ES-I3 (cell line): ENCODE measurements at regions not wholly inside any gene's neighbourhood (a gene's known extent, or its start where the extent isn't known, plus 50 kb on each side); places are given as distances from the start of the nearest gene placed in this dataset.

Source experiments
- H3K36me3 ChIP-seq: 2 replicates; pipeline ENCODE4 v1.6.1; 2013; ENCODE audit warnings: mild to moderate bottlenecking, low read length, control low read depth, moderate library complexity; ENCODE audit not compliant: insufficient read depth
- H3K4me1 ChIP-seq: 2 replicates; pipeline ENCODE4 v1.6.1; 2013; ENCODE audit warnings: mild to moderate bottlenecking, control low read depth, low read length; ENCODE audit not compliant: insufficient read depth
- H3K9ac ChIP-seq: 2 replicates; pipeline ENCODE4 v1.6.1; 2013; ENCODE audit warnings: low read depth, mild to moderate bottlenecking, low read length, moderate library complexity
- H3K9me3 ChIP-seq: 2 replicates; pipeline ENCODE4 v1.6.1; 2013; ENCODE audit warnings: mild to moderate bottlenecking, low read length, moderate library complexity; ENCODE audit not compliant: control insufficient read depth, insufficient read depth

GRCh38 chr2:207258263-207258991, 92.7 kb upstream of the KLF7 start:
- Histone ChIP-seq H3K9me3 (no peaks in the 10 kb centered on the region), H3K4me1 (peaks cover 55% of the 10 kb centered on the region), H3K36me3 (no peaks in the 10 kb centered on the region), H3K9ac (no peak overlapping the region)

- no peaks in the 10 kb centered on the region for H3K9me3 ChIP-seq
- H3K9ac ChIP-seq: no peak overlapping the region
- H3K4me1 ChIP-seq: peaks cover 44% of the 10 kb centered on the region
- no peaks in the 10 kb centered on the region; the same call in 1 of the 2 replicates for H3K36me3 ChIP-seq
Observed at GRCh38 chr2:207260021-207260420, 94.3 kb upstream of the KLF7 start.

DNA sequence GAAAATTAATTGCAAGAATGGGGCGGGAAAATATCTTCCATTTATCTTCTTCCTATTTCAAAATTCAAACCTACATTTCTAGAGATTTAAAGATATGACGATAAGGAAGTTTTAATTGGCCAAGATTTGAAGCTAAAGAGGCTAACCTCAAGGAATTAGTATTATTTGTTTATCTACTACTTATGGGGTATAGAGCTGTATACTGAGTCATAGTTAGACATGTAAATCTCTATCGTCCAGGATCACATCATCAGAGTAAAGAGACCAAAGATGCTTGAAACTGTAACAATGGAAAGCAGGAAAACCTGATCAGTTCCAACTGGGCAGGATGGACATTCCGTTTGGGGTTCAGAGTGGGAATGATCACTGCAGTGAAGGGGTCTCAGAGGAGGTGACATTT, 95.2 kb upstream of the KLF7 start:
- H3K9ac ChIP-seq: no peak overlapping the region
- H3K4me1 ChIP-seq: peaks cover 36% of the 10 kb centered on the region
- no peaks in the 10 kb centered on the region; the same call in 1 of the 2 replicates for H3K36me3 ChIP-seq
- H3K9me3 ChIP-seq: no peaks in the 10 kb centered on the region

DNA sequence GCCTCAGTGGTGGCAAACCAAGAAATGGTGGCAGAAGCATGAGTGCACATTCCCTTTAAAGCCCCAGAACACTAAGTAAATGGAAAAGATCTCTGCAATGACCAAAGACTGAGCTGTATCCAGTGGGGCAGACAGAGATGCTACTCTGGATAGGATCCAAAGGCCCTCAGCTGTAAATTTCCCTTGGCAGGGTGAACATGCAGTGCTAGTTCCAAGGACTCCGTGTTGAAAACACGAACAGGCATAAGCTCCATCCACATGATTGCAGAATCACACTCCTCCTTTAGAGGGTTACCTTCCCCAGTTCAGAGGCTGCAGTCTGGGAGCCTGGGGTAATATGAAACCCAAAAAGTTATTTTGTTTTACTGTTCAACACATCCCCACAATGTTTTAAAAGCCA, 98.6 kb upstream of the KLF7 start:
- H3K9ac ChIP-seq: no peak overlapping the region
- no peaks in the 10 kb centered on the region for H3K9me3 ChIP-seq
- H3K4me1 ChIP-seq: peaks cover 3% of the 10 kb centered on the region; the same call in 1 of the 2 replicates
- H3K36me3 ChIP-seq: no peaks in the 10 kb centered on the region; the same call in 1 of the 2 replicates

DNA sequence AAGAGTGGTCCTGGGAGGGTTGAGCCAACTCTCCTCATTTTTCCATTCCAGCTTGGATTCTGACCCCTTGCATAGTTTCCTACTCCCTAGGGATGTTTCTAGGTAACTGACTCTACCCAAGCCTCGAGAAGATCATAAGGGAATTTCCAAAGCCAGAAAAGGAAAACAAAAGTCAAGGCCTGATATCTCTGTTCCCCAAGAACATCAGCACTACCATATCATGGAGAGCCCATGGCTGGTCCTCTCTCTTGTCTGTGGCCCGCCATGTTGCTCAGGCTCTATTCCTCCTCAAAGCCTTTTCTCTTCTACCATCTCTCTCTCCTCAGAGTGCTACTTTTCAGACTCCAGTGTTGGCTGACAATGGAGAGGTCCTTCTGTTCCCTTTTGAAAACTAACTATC, 99.6 kb upstream of the KLF7 start:
- Histone ChIP-seq H3K4me1 (no peaks in the 10 kb centered on the region; the same call in 1 of the 2 replicates), H3K36me3 (no peaks in the 10 kb centered on the region; the same call in 1 of the 2 replicates), H3K9me3 (no peaks in the 10 kb centered on the region), H3K9ac (no peak overlapping the region)

- Histone ChIP-seq H3K9me3 (no peaks in the 10 kb centered on the region), H3K9ac (no peak overlapping the region), H3K4me1 (no peaks in the 10 kb centered on the region), H3K36me3 (no peaks in the 10 kb centered on the region; the same call in 1 of the 2 replicates)
Observed at GRCh38 chr2:207265869-207266268, 100.1 kb upstream of the KLF7 start.

DNA sequence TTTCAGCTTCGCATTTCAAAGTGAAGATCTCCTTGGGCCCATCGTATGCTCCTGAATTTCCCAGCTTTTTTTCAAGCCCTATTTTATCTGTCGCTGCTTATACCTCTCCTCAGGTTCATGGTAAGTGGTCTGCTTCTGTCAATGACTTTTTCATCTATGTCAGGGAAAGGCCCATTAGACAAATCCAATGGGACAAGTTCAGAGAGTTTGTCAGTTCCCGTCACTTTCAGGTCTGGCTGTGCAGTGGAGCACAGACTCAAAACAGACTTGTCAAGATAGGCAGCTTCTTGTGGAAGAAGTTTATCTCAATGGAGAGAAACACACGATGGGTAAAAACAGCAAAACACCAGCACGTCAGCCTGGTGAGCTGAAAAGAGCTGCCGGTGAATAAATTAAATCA, 100.9 kb upstream of the KLF7 start:
- Histone ChIP-seq H3K9me3 (no peaks in the 10 kb centered on the region), H3K36me3 (no peaks in the 10 kb centered on the region; the same call in 1 of the 2 replicates), H3K9ac (no peak overlapping the region), H3K4me1 (no peaks in the 10 kb centered on the region)

- no peak overlapping the region for H3K9ac ChIP-seq
- no peaks in the 10 kb centered on the region for H3K9me3 ChIP-seq
- H3K36me3 ChIP-seq: no peaks in the 10 kb centered on the region; the same call in 1 of the 2 replicates
- no peaks in the 10 kb centered on the region for H3K4me1 ChIP-seq
Observed at GRCh38 chr2:207269038-207269437, 103.3 kb upstream of the KLF7 start.

GRCh38 chr2:207274530-207275189, 108.9 kb upstream of the KLF7 start:
- Histone ChIP-seq H3K4me1 (peaks cover 2% of the 10 kb centered on the region; the same call in 1 of the 2 replicates), H3K9ac (no peak overlapping the region), H3K9me3 (no peaks in the 10 kb centered on the region), H3K36me3 (no peaks in the 10 kb centered on the region)

- Histone ChIP-seq H3K36me3 (no peaks in the 10 kb centered on the region), H3K9ac (no peak overlapping the region), H3K9me3 (no peaks in the 10 kb centered on the region), H3K4me1 (peaks cover 2% of the 10 kb centered on the region; the same call in 1 of the 2 replicates)
Observed at GRCh38 chr2:207275779-207276178, 110.0 kb upstream of the KLF7 start.

- Histone ChIP-seq H3K36me3 (no peaks in the 10 kb centered on the region), H3K9ac (no peak overlapping the region), H3K9me3 (no peaks in the 10 kb centered on the region), H3K4me1 (peaks cover 2% of the 10 kb centered on the region; the same call in 1 of the 2 replicates)
Observed at GRCh38 chr2:207276248-207276647, 110.5 kb upstream of the KLF7 start.

DNA sequence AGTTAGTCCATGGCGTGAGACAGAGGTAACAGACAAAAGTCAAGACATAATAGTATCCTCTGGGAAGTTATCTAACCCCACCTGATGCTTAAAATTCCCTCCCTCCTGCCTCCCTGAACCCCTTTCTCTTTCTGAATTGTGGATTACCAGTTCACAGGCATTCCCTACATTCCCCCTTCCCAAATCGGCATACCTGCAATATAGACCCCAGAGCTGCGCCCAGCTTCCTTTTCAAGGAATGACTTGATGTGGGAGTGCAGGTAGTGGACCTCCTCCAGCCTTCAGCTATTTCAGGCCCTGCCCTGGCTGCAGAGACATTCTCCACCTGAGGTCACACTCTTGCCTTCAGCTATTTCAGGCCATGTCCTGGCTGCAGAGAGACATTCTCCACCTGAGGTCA, 111.1 kb upstream of the KLF7 start:
- Histone ChIP-seq H3K36me3 (no peaks in the 10 kb centered on the region), H3K9ac (no peak overlapping the region), H3K4me1 (peaks cover 2% of the 10 kb centered on the region; the same call in 1 of the 2 replicates), H3K9me3 (no peaks in the 10 kb centered on the region)

DNA sequence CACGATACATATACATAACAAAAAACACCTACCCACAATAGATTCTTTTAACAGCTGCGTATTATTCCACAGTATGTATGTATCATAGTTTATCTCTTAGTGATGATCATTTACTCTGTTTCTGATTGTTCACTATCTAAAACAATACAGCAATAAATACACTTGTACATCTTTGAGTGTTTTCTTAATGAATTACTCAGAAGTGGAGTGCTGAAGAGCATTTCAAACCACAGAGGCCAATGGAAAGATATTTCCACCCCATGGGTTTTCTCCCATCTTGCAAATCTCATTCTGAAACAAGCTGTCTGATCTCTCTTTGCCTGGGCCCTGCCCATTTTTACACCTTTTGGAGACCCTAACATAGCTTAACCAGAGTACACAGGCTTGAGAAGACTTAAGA, 113.8 kb upstream of the KLF7 start:
- no peaks in the 10 kb centered on the region for H3K36me3 ChIP-seq
- no peaks in the 10 kb centered on the region for H3K9me3 ChIP-seq
- H3K9ac ChIP-seq: no peak overlapping the region
- H3K4me1 ChIP-seq: peaks cover 2% of the 10 kb centered on the region; the same call in 1 of the 2 replicates

- peaks cover 9% of the 10 kb centered on the region; the same call in 1 of the 2 replicates for H3K4me1 ChIP-seq
- H3K9me3 ChIP-seq: no peaks in the 10 kb centered on the region
- no peak overlapping the region for H3K9ac ChIP-seq
- H3K36me3 ChIP-seq: no peaks in the 10 kb centered on the region
Observed at GRCh38 chr2:207281436-207281835, 115.7 kb upstream of the KLF7 start.

- H3K4me1 ChIP-seq: 0 out of 2 replicates have a peak, but pooled peaks cover 7% of the 10 kb centered on the region
- H3K9ac ChIP-seq: no peak overlapping the region
- no peaks in the 10 kb centered on the region for H3K9me3 ChIP-seq
- H3K36me3 ChIP-seq: no peaks in the 10 kb centered on the region
Observed at GRCh38 chr2:207282916-207283315, 117.2 kb upstream of the KLF7 start.
